ENCODE measurements at regions not wholly inside any gene's neighbourhood (a gene's known extent, or its start where the extent isn't known, plus 50 kb on each side); places are given as distances from the start of the nearest gene placed in this dataset.

DNA sequence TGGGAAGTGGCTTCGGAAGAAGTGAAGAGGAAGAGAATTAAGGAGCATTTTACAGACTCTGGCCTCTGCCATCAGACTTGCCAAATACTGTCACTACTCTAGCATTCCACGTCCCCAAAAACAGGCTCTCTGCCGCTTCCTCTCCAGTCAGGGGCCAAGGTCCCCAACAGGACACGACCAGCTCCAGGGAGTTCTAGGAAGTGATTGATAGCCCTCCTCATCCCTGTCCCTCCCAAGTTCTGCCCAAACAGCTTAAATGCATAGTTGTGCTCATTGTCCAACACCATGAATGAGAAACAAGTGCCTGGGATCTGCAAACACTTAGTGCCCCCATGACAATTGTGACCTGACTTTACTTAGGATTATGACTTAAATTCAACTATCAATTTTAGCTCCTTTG lies 96.5 kb downstream of the MED10 start:
- no peaks in the 10 kb centered on the region for H3K9me3 ChIP-seq
- no peaks in the 10 kb centered on the region for H3K36me3 ChIP-seq
- no peak overlapping the region for H3K4me3 ChIP-seq
- DNase-seq: no peak
- peaks cover 8% of the 10 kb centered on the region for H3K27me3 ChIP-seq

DNA sequence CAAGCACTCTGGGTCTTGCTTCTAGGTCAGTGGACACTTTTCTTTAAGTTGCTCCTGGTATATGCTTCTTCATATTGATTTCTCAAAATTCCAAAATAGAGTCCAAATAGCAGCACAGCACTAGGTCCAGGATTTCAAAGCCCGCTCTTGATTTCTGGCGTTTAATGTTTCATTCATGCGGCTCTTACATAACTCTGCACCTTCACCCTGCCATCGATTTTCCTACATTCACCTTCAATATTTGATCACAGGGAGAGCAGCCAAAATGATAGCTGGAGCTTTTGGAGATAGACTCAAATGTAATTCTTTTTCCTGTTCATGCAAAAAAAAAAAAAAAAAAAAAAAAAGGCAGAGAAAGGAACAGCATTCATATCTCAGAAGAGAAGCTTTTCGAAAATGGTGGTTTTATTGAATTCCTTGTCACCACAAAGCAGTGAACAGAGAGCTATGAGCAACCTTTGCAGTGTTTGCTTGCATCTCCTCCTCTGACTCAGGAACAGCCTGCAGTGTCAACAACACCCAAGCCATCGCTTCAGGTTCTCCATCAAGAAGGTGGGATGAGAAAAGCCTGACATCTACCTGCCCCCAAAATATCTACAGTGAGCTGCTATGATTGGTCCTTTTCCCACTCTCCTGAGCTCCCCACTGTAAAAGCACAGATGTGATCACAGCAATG lies 97.8 kb downstream of the MED10 start:
- H3K9me3 ChIP-seq: no peaks in the 10 kb centered on the region
- no peak for DNase-seq
- no peak overlapping the region for H3K4me3 ChIP-seq
- no peaks in the 10 kb centered on the region for H3K36me3 ChIP-seq
- H3K27me3 ChIP-seq: peaks cover 7% of the 10 kb centered on the region

GRCh38 chr5:6279607-6280006 lies 98.7 kb downstream of the MED10 start:
- no peak for DNase-seq
- H3K9me3 ChIP-seq: no peaks in the 10 kb centered on the region
- H3K27me3 ChIP-seq: peaks cover 6% of the 10 kb centered on the region; the same call in 1 of the 2 replicates
- no peaks in the 10 kb centered on the region for H3K36me3 ChIP-seq
- H3K4me3 ChIP-seq: no peak overlapping the region

DNA sequence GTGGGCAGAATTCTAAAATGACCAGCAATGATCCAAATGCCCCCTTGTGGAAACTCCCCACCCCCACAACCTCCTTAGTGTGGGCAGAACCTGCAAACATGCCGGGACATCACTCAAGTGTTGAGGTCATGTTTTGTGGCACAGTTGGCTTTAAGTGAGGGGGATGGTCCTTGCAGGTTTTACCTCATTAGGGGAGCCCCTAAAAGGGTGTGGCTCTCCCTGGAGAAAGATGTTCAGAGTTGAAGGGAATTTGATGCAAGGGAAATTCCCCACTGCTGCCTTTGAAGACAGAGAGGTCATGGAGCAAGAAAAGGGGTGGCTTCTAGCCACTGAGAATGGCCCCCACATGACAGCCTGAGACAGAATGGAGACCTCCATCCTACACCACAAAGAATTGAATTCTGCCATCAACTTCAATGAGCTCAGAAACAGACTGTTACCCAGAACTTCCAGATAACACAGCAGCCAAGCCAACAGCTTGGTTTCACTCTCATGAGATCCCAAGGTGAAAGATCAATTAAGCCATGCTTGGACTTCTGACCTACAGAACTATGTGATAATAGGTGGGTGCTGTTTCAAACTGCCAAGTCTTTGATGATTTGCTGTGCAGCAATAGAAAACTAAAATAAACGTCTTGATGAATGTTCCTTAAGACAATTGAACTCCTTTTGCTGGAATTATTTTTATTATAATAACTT lies 103.4 kb downstream of the MED10 start:
- Histone ChIP-seq H3K9me3 (no peaks in the 10 kb centered on the region), H3K4me3 (no peak overlapping the region), H3K36me3 (no peaks in the 10 kb centered on the region), H3K27me3 (no peaks in the 10 kb centered on the region; the same call in 1 of the 2 replicates)
- DNase-seq: no peak

DNA sequence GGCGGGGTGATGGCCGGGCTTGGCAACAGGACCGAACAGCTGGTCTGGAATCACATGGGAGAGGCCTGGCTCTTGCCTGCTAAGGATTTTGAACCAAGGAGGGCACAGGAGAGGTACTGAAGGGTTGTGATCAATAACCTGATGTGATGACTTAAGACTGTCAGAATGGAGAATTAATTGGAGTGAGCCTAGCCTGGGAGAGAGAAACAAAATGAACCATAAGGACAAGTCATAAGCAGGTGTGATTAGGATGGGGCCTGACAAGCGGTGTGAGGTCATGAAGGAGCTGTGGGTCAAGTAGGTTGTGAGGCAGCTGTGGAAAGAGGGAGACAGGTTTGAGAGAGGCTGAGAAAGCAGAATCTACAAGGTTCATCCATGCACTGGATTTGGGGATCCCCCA lies 104.6 kb downstream of the MED10 start:
- Histone ChIP-seq H3K36me3 (no peaks in the 10 kb centered on the region), H3K9me3 (no peaks in the 10 kb centered on the region), H3K27me3 (no peaks in the 10 kb centered on the region; the same call in 1 of the 2 replicates), H3K4me3 (no peak overlapping the region)
- no peak for DNase-seq

DNA sequence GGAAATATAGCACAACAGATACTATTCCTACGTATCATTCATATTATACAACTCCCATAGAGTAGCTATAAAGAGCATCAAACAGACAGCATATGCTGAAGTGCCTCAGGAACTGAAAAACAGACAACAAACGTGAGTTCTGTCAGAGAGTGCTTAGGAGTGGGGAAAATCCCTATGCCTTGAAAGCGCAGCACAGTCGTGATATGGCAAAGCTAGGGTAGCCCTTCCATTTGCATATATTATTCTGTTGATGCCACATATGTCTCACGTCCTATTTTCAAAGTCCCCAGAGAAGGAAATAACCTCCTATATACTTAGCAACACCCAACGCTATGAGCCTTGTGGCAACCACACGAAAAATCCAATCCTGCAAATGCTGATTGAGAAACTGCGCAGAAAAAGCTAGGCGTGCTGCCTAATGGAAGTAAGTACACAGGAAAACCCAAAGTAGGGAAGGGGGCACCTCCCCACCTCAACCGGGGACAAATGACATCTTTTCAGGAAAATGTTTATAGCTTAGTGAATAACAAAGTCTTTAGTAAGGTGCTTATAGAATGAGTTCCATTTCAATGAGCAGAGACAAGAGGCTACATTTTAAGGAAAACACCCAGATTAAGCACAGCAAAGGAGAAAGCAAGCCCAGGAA lies 105.1 kb downstream of the MED10 start:
- Histone ChIP-seq H3K27me3 (peaks cover 2% of the 10 kb centered on the region; the same call in 1 of the 2 replicates), H3K4me3 (no peak overlapping the region), H3K9me3 (no peaks in the 10 kb centered on the region), H3K36me3 (no peaks in the 10 kb centered on the region)
- DNase-seq: no peak

GRCh38 chr5:6269925-6270324 lies 108.4 kb downstream of the MED10 start:
- Histone ChIP-seq H3K9me3 (no peaks in the 10 kb centered on the region), H3K4me3 (no peak overlapping the region), H3K36me3 (no peaks in the 10 kb centered on the region), H3K27me3 (peaks cover 7% of the 10 kb centered on the region; the same call in 1 of the 2 replicates)
- no peak for DNase-seq

DNA sequence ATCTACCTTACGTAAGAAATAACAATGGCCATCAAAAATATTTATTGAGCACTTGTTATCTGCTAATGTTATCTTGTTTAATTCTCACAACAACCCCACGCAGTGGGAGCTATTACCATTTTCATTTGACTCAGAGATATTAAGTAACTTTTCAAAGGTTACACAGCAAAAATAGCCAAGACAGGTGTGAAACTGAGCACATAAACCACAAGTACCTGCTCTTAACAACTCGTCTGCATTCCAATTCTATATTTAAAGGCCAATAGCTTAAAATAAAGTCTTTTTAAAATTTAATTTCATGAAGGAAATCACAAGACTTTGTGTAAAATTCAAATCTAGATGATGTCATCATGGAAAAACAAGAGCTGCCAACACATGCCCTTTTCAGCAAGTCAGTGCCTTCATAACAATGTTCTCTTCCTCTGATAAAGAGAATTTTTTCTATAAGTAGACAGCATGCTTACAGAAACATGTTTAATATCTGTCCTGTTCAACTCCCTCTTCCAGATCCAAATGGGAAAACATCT lies 111.6 kb downstream of the MED10 start:
- no peaks in the 10 kb centered on the region for H3K9me3 ChIP-seq
- peaks cover 7% of the 10 kb centered on the region; the same call in 1 of the 2 replicates for H3K27me3 ChIP-seq
- DNase-seq: no peak
- no peak overlapping the region for H3K4me3 ChIP-seq
- no peaks in the 10 kb centered on the region for H3K36me3 ChIP-seq

DNA sequence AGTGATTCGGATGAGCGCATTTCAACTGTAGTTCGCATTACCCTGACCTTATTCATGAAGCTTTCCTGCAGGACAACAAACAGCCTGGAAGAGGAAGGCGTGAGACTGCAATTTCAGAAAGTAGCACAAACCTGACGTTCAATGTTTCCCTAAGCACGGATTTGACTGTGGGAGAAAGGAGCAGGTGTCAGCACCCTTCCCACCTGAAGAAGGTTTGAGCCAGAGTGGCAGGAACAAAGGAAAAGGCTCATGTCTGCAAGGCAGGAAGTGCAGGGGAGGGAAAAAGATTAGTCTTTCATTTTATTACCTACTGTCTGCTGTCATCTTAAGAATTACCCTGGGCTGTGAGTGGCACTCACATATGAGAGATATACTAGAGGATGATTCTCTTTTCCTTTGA lies 114.0 kb downstream of the MED10 start:
- peaks cover 7% of the 10 kb centered on the region; the same call in 1 of the 2 replicates for H3K27me3 ChIP-seq
- no peak for DNase-seq
- no peaks in the 10 kb centered on the region; the same call in 1 of the 2 replicates for H3K9me3 ChIP-seq
- no peak overlapping the region for H3K4me3 ChIP-seq
- H3K36me3 ChIP-seq: no peaks in the 10 kb centered on the region

DNA sequence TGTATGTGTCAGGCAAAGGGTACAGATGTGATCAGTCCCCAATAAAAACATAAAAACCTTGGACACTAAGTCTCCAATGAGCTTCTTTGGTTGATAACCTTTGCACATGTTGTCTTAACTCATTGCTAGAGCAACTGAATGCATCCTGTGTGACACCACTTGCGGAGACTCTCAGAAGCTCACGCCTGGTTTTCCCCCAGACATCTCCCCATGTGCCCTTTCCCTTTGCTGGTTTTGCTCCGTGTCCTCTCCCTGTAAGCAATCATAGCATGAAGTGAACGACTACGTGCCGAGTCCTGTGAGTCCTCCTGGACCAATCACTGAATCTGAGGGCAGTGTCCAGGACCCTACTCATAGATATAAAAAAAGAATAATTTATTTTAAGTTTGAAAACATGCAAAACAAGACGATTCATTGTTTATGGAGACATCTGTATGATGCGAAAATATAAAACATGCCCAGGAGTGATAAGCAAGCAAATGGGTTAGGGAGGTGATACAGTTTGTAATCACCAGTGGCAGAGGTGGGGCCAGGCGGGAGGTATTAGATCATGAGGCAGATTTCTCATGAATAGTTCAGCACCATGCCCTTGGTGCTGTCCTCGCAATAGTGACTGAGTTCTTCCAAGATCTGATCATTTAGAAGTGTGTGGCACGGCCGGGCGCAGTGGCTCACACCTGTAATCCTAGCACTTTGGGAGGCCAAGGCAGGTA lies 115.5 kb downstream of the MED10 start:
- Histone ChIP-seq H3K9me3 (no peaks in the 10 kb centered on the region; the same call in 1 of the 2 replicates), H3K36me3 (no peaks in the 10 kb centered on the region), H3K4me3 (no peak overlapping the region), H3K27me3 (peaks cover 3% of the 10 kb centered on the region; the same call in 1 of the 2 replicates)
- DNase-seq: no peak

GRCh38 chr5:6261668-6262067 lies 116.7 kb downstream of the MED10 start:
- no peaks in the 10 kb centered on the region; the same call in 1 of the 2 replicates for H3K9me3 ChIP-seq
- DNase-seq: no peak
- no peak overlapping the region for H3K4me3 ChIP-seq
- no peaks in the 10 kb centered on the region for H3K36me3 ChIP-seq
- no peaks in the 10 kb centered on the region for H3K27me3 ChIP-seq

DNA sequence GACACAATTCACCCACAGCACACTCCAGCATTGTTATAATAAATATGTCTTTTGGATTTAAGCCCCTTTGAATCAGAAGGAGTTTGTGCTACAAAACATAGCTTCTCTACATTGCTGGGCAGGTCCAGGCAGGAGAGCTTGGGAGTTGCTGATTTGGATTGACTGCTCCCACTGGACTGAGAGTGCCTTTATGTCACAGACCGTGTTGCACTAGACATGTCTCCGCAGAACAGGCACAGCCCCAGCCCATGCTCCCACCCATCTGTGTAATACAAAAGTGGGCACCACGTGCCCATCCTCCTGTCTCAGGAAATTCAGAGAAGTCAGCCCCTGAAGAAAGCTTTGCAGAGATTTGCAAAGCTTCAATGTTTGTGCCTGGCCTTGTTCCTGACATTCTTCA lies 117.1 kb downstream of the MED10 start:
- Histone ChIP-seq H3K36me3 (no peaks in the 10 kb centered on the region), H3K27me3 (no peaks in the 10 kb centered on the region), H3K4me3 (no peak overlapping the region), H3K9me3 (no peaks in the 10 kb centered on the region; the same call in 1 of the 2 replicates)
- no peak for DNase-seq

DNA sequence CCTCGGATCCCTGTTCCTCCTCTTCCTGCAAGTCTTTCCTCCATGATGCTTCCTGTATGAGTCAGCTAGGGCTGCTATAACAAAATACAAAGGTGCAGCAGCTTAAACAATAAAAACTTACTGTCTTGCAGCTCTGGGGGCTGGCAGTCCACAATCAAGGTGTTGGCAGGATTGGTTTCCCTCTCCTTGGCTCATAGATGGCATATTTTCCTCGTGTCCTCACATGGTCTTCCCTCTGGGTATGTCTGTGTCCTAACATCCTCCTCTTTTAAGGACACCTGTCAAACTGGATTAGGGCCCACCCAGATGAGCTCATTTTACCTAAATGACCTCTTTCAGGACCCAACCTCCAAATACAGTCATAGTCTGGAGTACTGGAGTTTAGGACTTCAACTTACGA lies 117.5 kb downstream of the MED10 start:
- H3K4me3 ChIP-seq: no peak overlapping the region
- H3K9me3 ChIP-seq: no peaks in the 10 kb centered on the region; the same call in 1 of the 2 replicates
- H3K27me3 ChIP-seq: no peaks in the 10 kb centered on the region
- no peaks in the 10 kb centered on the region for H3K36me3 ChIP-seq
- DNase-seq: no peak

GRCh38 chr5:6256901-6257300 lies 121.4 kb downstream of the MED10 start:
- Histone ChIP-seq H3K9me3 (no peaks in the 10 kb centered on the region; the same call in 1 of the 2 replicates), H3K36me3 (no peaks in the 10 kb centered on the region)

GRCh38 chr5:6255956-6256355 lies 122.4 kb downstream of the MED10 start:
- Histone ChIP-seq H3K27me3 (no peaks in the 10 kb centered on the region), H3K9me3 (no peaks in the 10 kb centered on the region; the same call in 1 of the 2 replicates), H3K4me3 (no peak overlapping the region), H3K36me3 (no peaks in the 10 kb centered on the region)
- DNase-seq: no peak

More at GRCh38 chr5:6256901-6257300, 121.4 kb downstream of the MED10 start:
- H3K27me3 ChIP-seq: no peaks in the 10 kb centered on the region
- no peak for DNase-seq
- H3K4me3 ChIP-seq: no peak overlapping the region

GRCh38 chr5:6253846-6254245 lies 124.5 kb downstream of the MED10 start:
- Histone ChIP-seq H3K9me3 (peaks cover 3% of the 10 kb centered on the region; the same call in 1 of the 2 replicates), H3K4me3 (no peak overlapping the region), H3K36me3 (no peaks in the 10 kb centered on the region), H3K27me3 (no peaks in the 10 kb centered on the region)
- DNase-seq: no peak

Measured in MG63 (cell line).